WTC11 (cell line): ENCODE measurements at regions not wholly inside any gene's neighbourhood (a gene's known extent, or its start where the extent isn't known, plus 50 kb on each side); places are given as distances from the start of the nearest gene placed in this dataset.

Experiments used
- CREB1 ChIP-seq: sonication (generic); formaldehyde crosslinking; IDR thresholded peaks from 2 replicates; pipeline ENCODE4 v1.8.0; 2023; ENCODE audit warnings: mild to moderate bottlenecking, missing genetic modification reagents
- PRDM15 ChIP-seq: sonication (generic); formaldehyde crosslinking; IDR thresholded peaks from 2 replicates; pipeline ENCODE4 v1.8.0; 2022; ENCODE audit warnings: missing genetic modification reagents
- TF ChIP-seq, protein P1 (sequence below): sonication (generic); formaldehyde crosslinking; IDR thresholded peaks from 2 replicates; pipeline ENCODE4 v1.8.0; 2022; ENCODE audit warnings: mild to moderate bottlenecking, missing genetic modification reagents
- TF ChIP-seq, protein P2 (sequence below): fragments of 200-600 bp; IDR thresholded peaks from 2 replicates; pipeline ENCODE4 v1.8.0; 2022; ENCODE audit warnings: antibody characterized with exemption

DNA sequence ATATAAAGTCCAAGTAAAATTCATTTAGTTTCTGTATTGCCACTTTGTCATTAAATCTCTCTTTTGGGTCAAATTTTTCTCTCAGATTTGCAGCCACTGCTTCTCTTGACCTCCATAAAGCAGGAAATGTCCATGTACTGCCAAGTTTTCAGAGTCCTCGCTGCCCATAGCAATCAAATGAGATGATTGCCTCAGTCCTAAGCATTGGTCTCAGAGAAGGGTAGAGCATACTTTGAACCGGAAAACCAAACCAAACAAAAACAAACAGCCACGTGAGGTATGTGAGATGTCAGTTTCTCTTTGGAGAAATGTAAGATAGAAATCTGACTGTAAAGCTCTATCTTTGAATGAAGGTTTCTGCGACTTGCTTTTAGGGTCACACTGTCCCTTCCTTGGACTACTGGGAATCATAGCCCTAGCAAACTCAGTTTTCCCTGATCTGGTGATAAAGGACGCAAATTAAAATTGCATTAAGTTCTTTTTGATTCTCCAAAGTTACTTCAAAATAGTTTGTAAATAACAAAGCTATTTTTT is 505.4 kb upstream of the CITED2 start:
- TF ChIP-seq PRDM15 (CRISPR knock-in tag) (no peak), CREB1 (no peak)
- TF ChIP-seq, protein P1, sequence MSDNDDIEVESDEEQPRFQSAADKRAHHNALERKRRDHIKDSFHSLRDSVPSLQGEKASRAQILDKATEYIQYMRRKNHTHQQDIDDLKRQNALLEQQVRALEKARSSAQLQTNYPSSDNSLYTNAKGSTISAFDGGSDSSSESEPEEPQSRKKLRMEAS (CRISPR knock-in tag): no peak
- TF ChIP-seq, protein P2, sequence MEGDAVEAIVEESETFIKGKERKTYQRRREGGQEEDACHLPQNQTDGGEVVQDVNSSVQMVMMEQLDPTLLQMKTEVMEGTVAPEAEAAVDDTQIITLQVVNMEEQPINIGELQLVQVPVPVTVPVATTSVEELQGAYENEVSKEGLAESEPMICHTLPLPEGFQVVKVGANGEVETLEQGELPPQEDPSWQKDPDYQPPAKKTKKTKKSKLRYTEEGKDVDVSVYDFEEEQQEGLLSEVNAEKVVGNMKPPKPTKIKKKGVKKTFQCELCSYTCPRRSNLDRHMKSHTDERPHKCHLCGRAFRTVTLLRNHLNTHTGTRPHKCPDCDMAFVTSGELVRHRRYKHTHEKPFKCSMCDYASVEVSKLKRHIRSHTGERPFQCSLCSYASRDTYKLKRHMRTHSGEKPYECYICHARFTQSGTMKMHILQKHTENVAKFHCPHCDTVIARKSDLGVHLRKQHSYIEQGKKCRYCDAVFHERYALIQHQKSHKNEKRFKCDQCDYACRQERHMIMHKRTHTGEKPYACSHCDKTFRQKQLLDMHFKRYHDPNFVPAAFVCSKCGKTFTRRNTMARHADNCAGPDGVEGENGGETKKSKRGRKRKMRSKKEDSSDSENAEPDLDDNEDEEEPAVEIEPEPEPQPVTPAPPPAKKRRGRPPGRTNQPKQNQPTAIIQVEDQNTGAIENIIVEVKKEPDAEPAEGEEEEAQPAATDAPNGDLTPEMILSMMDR: no peak
